Esophagus (tissue), 2 donors: ENCODE measurements at regions not wholly inside any gene's neighbourhood (a gene's known extent, or its start where the extent isn't known, plus 50 kb on each side); places are given as distances from the start of the nearest gene placed in this dataset.

Source experiments
- H3K27ac ChIP-seq, 2 donors: one replicate each; pipeline ENCODE4 v1.5.1; 2013; ENCODE audit warnings: low read depth in 2 of 2, mild to moderate bottlenecking in 2 of 2, inconsistent platforms in 1 of 2, low read length in 1 of 2, moderate library complexity in 1 of 2
- H3K27me3 ChIP-seq, 2 donors: one replicate each; pipeline ENCODE4 v1.6.1; 2013; ENCODE audit warnings: low read length in 2 of 2, control low read depth in 1 of 2, mild to moderate bottlenecking in 1 of 2; ENCODE audit not compliant: insufficient read depth in 2 of 2, control insufficient read depth in 1 of 2
- H3K36me3 ChIP-seq, 2 donors: one replicate each; pipeline ENCODE4 v1.6.1; 2013; ENCODE audit warnings: low read length in 1 of 2; ENCODE audit not compliant: control insufficient read depth in 2 of 2, insufficient read depth in 2 of 2
- H3K4me1 ChIP-seq, 2 donors: one replicate each; pipeline ENCODE4 v1.6.1; 2013; ENCODE audit warnings: low read length in 1 of 2; ENCODE audit not compliant: control insufficient read depth in 2 of 2, insufficient read depth in 2 of 2
- H3K4me3 ChIP-seq, 2 donors: one replicate each; pipeline ENCODE4 v1.5.1; 2013; ENCODE audit warnings: low read length in 2 of 2, mild to moderate bottlenecking in 2 of 2, low read depth in 1 of 2, moderate library complexity in 1 of 2
- H3K9me3 ChIP-seq, 2 donors: one replicate each; pipeline ENCODE4 v1.6.1; 2013; ENCODE audit warnings: mild to moderate bottlenecking in 2 of 2, low read depth in 1 of 2, low read length in 1 of 2, moderate library complexity in 1 of 2; ENCODE audit not compliant: control insufficient read depth in 2 of 2, insufficient read depth in 1 of 2
- WGBS, 2 donors: extraction: QIAGEN DNeasy Blood & Tissue Kit; methylation state at CpG; one replicate each; pipeline ENCODE4 v1.1.7; 2013; 5-methylcytosine and 5-hydroxymethylcytosine counted together
- donor health status: healthy with polysubstance abuse.
- donor health status: Bipolar disorder and iron deficiency.

GRCh38 chr6:81307651-81308214, 444.7 kb downstream of the TENT5A start:
- Histone ChIP-seq H3K4me3 (no peak overlapping the region), H3K27ac (no peak overlapping the region)
- 79 to 80% methylated on average over 4 of the region's 4 CpGs for WGBS, 2 donors

GRCh38 chr6:81304466-81304865, 448.0 kb downstream of the TENT5A start:
- 43 to 47% methylated on average over 1 of the region's 1 CpG for WGBS, 2 donors
- no peak overlapping the region for H3K4me3 ChIP-seq
- no peaks in the 10 kb centered on the region for H3K9me3 ChIP-seq
- H3K4me1 ChIP-seq = no peaks in the 10 kb centered on the region
- no peaks in the 10 kb centered on the region for H3K36me3 ChIP-seq
- H3K27ac ChIP-seq = no peak overlapping the region
- no peaks in the 10 kb centered on the region for H3K27me3 ChIP-seq

More at GRCh38 chr6:81307651-81308214, 444.7 kb downstream of the TENT5A start:
- no peaks in the 10 kb centered on the region for H3K36me3 ChIP-seq
- H3K4me1 ChIP-seq = no peaks in the 10 kb centered on the region
- H3K9me3 ChIP-seq = no peaks in the 10 kb centered on the region
- H3K27me3 ChIP-seq = no peaks in the 10 kb centered on the region

- Histone ChIP-seq H3K9me3 (no peaks in the 10 kb centered on the region), H3K36me3 (no peaks in the 10 kb centered on the region), H3K27me3 (no peaks in the 10 kb centered on the region), H3K4me1 (no peaks in the 10 kb centered on the region), H3K27ac (no peak overlapping the region), H3K4me3 (no peak overlapping the region)
- 49 to 68% methylated on average over 1 of the region's 1 CpG for WGBS, 2 donors
These were observed 451.5 kb downstream of the TENT5A start for GRCh38 chr6:81300961-81301360.

GRCh38 chr6:81298751-81299150, 453.7 kb downstream of the TENT5A start:
- Histone ChIP-seq H3K9me3 (no peaks in the 10 kb centered on the region), H3K27me3 (no peaks in the 10 kb centered on the region), H3K27ac (no peak overlapping the region), H3K4me1 (no peaks in the 10 kb centered on the region), H3K4me3 (no peak overlapping the region), H3K36me3 (no peaks in the 10 kb centered on the region)
- 82 to 85% methylated on average over 3 of the region's 3 CpGs for WGBS, 2 donors

GRCh38 chr6:81295310-81295709, 457.2 kb downstream of the TENT5A start:
- H3K4me1 ChIP-seq = no peaks in the 10 kb centered on the region
- no peaks in the 10 kb centered on the region for H3K36me3 ChIP-seq
- H3K9me3 ChIP-seq = no peaks in the 10 kb centered on the region

GRCh38 chr6:81293896-81294295, 458.6 kb downstream of the TENT5A start:
- no peaks in the 10 kb centered on the region for H3K9me3 ChIP-seq
- WGBS, 2 donors = 44 to 46% methylated on average over 2 of the region's 2 CpGs
- H3K4me1 ChIP-seq = no peaks in the 10 kb centered on the region
- no peak overlapping the region for H3K27ac ChIP-seq
- no peak overlapping the region for H3K4me3 ChIP-seq
- H3K36me3 ChIP-seq = no peaks in the 10 kb centered on the region
- no peaks in the 10 kb centered on the region for H3K27me3 ChIP-seq

More at GRCh38 chr6:81295310-81295709, 457.2 kb downstream of the TENT5A start:
- Histone ChIP-seq H3K27ac (no peak overlapping the region), H3K4me3 (no peak overlapping the region), H3K27me3 (no peaks in the 10 kb centered on the region)

- Histone ChIP-seq H3K27ac (no peak overlapping the region), H3K4me3 (no peak overlapping the region), H3K9me3 (no peaks in the 10 kb centered on the region), H3K4me1 (no peaks in the 10 kb centered on the region), H3K36me3 (no peaks in the 10 kb centered on the region), H3K27me3 (no peaks in the 10 kb centered on the region)
These were observed 463.3 kb downstream of the TENT5A start for GRCh38 chr6:81289229-81289628.

GRCh38 chr6:81265106-81265505, 487.4 kb downstream of the TENT5A start:
- Histone ChIP-seq H3K9me3 (peaks cover 3 to 6% of the 10 kb centered on the region in 2 donors), H3K27me3 (no peaks in the 10 kb centered on the region), H3K36me3 (no peaks in the 10 kb centered on the region), H3K4me3 (no peak overlapping the region), H3K27ac (no peak overlapping the region), H3K4me1 (no peaks in the 10 kb centered on the region)
- WGBS, 2 donors = 71 to 74% methylated on average over 4 of the region's 4 CpGs

GRCh38 chr6:81263531-81264168, 488.8 kb downstream of the TENT5A start:
- 92% methylated on average over 17 of the region's 17 CpGs for WGBS, 2 donors

GRCh38 chr6:81262656-81263055, 489.8 kb downstream of the TENT5A start:
- WGBS, 2 donors = 91 to 93% methylated on average over 8 of the region's 8 CpGs
- H3K27me3 ChIP-seq = no peaks in the 10 kb centered on the region
- H3K36me3 ChIP-seq = no peaks in the 10 kb centered on the region

More at GRCh38 chr6:81263531-81264168, 488.8 kb downstream of the TENT5A start:
- Histone ChIP-seq H3K9me3 (peaks cover 3 to 6% of the 10 kb centered on the region in 2 donors), H3K27ac (no peak overlapping the region), H3K4me3 (no peak overlapping the region), H3K27me3 (no peaks in the 10 kb centered on the region), H3K36me3 (no peaks in the 10 kb centered on the region), H3K4me1 (no peaks in the 10 kb centered on the region)

More at GRCh38 chr6:81262656-81263055, 489.8 kb downstream of the TENT5A start:
- Histone ChIP-seq H3K27ac (no peak overlapping the region), H3K4me3 (no peak overlapping the region), H3K9me3 (peaks cover 3 to 6% of the 10 kb centered on the region in 2 donors), H3K4me1 (no peaks in the 10 kb centered on the region)
